Stomach (tissue), 4 donors: ENCODE measurements at regions not wholly inside any gene's neighbourhood (a gene's known extent, or its start where the extent isn't known, plus 50 kb on each side); places are given as distances from the start of the nearest gene placed in this dataset.

Source experiments
- POLR2A ChIP-seq, 4 donors: fragments of 450-650 bp; IDR thresholded peaks; one replicate each; pipeline ENCODE4 v1.6.1; 2016; ENCODE audit warnings: antibody characterized with exemption in 4 of 4, control low read depth in 2 of 4, mild to moderate bottlenecking in 1 of 4, moderate library complexity in 1 of 4
- POLR2AphosphoS5 ChIP-seq, 3 donors: sonication (generic); formaldehyde crosslinking; IDR thresholded peaks; one replicate each; pipeline ENCODE4 v1.6.1; 2016; ENCODE audit warnings: antibody characterized with exemption in 3 of 3
- TF ChIP-seq, protein P1 (sequence below), 7 experiments: fragments of 450-650 bp in 4 of 7; fragments of 200-600 bp in 3 of 7; sonication (generic) in 3 of 7; IDR thresholded peaks; one replicate each; pipeline ENCODE4 v1.5.1; 2016 to 2019; ENCODE audit warnings: antibody characterized with exemption in 7 of 7, control low read depth in 2 of 7, mild to moderate bottlenecking in 1 of 7

DNA sequence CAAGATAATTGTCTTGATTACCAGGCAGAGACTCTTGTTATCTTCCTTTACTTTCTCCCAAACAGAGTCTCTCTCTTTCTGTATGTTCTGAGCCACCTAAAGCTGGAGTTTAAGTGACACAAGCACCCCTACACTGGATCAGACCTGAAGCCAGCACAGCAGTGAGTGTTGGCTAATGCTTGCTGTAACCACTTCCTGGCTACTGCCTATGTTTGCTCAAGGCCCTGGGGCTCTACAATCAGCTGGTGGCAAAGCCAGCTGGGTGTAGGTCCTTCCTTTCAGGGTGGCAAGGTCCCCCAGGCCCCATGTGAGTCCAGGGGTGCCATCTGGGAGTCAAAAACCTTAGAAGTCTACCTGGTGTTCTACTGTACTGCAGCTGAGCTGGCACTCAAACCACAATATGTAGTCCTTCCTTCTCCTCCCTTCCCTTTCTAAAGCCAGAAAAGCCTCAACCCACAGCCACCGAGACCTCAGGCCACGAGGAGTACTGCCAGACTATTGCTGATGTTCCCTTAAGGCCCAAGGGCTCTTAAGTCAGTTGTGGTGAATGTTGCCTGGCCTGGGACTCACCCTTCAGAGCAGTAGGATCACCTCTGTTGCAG lies 416.3 kb downstream of the ADRA2A start:
- TF ChIP-seq POLR2A (IDR thresholded peaks at IDR 0.05) (no peak), POLR2AphosphoS5 (IDR thresholded peaks at IDR 0.05) (no peak)
- TF ChIP-seq, protein P1, sequence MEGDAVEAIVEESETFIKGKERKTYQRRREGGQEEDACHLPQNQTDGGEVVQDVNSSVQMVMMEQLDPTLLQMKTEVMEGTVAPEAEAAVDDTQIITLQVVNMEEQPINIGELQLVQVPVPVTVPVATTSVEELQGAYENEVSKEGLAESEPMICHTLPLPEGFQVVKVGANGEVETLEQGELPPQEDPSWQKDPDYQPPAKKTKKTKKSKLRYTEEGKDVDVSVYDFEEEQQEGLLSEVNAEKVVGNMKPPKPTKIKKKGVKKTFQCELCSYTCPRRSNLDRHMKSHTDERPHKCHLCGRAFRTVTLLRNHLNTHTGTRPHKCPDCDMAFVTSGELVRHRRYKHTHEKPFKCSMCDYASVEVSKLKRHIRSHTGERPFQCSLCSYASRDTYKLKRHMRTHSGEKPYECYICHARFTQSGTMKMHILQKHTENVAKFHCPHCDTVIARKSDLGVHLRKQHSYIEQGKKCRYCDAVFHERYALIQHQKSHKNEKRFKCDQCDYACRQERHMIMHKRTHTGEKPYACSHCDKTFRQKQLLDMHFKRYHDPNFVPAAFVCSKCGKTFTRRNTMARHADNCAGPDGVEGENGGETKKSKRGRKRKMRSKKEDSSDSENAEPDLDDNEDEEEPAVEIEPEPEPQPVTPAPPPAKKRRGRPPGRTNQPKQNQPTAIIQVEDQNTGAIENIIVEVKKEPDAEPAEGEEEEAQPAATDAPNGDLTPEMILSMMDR (IDR thresholded peaks at IDR 0.05): no peak
